ENCODE measurements at regions not wholly inside any gene's neighbourhood (a gene's known extent, or its start where the extent isn't known, plus 50 kb on each side); places are given as distances from the start of the nearest gene placed in this dataset.

- intact Hi-C loops (cut with micrococcal nuclease; ENCODE audit: unreplicated experiment): no loop called here
- H3K79me2 ChIP-seq (ENCODE audit: low read depth): no peaks in the 10 kb centered on the region
Observed at GRCh38 chr10:44132361-44133289, 252.3 kb downstream of the CXCL12 start.

DNA sequence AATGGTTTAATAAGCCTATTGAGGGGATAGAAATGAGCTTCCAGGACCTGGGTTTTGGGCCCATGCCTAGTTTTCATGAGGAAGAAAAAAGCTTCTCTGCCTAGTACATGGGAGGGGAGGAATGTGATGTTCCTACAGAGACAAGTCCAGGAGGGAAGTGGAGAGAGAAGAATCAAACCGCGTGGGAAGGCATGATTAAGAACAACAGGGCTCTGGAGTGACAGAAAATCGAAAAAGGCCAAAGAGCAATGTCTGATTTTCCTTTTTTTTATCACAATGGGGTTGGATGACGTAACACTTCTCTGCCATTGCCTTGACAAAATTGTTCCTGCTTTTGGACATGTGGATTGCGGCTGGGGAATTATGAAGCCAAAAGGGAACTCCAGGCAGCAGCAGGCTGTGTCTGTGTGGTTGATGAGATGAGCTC is 258.6 kb downstream of the CXCL12 start:
- H3K4me1 ChIP-seq (replicated peaks; ENCODE audit: insufficient read depth): no peaks in the 10 kb centered on the region
- no peak for TF ChIP-seq EZH2 (IDR thresholded peaks at IDR 0.05; ENCODE audit: low read depth)
- TF ChIP-seq, protein P1, sequence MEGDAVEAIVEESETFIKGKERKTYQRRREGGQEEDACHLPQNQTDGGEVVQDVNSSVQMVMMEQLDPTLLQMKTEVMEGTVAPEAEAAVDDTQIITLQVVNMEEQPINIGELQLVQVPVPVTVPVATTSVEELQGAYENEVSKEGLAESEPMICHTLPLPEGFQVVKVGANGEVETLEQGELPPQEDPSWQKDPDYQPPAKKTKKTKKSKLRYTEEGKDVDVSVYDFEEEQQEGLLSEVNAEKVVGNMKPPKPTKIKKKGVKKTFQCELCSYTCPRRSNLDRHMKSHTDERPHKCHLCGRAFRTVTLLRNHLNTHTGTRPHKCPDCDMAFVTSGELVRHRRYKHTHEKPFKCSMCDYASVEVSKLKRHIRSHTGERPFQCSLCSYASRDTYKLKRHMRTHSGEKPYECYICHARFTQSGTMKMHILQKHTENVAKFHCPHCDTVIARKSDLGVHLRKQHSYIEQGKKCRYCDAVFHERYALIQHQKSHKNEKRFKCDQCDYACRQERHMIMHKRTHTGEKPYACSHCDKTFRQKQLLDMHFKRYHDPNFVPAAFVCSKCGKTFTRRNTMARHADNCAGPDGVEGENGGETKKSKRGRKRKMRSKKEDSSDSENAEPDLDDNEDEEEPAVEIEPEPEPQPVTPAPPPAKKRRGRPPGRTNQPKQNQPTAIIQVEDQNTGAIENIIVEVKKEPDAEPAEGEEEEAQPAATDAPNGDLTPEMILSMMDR (conservative IDR thresholded peaks at IDR 0.05): no peak
- BruUV-seq (replicated peaks): no TSS peak
- ChIA-PET CTCF (no interaction called here), POLR2A (ENCODE audit: unreplicated experiment) (no interaction called here)
- H3K79me2 ChIP-seq (ENCODE audit: low read depth): no peaks in the 10 kb centered on the region
- H3K4me3 ChIP-seq: no peak overlapping the region
- H3K4me2 ChIP-seq: no peak overlapping the region
- H3K9me3 ChIP-seq (ENCODE audit: insufficient read depth, low read depth): no peaks in the 10 kb centered on the region
- H3K27me3 ChIP-seq (ENCODE audit: insufficient read depth, low read depth): no peaks in the 10 kb centered on the region
- H3F3A ChIP-seq (ENCODE audit: insufficient read depth, low read depth): no peaks in the 10 kb centered on the region
- intact Hi-C loops (cut with micrococcal nuclease; ENCODE audit: unreplicated experiment): no loop called here
- H3K9me2 ChIP-seq (ENCODE audit: insufficient read depth): no peaks in the 10 kb centered on the region
- no peak overlapping the region for H3K27ac ChIP-seq
- DNase-seq: no peak
- no peaks in the 10 kb centered on the region for H3K36me3 ChIP-seq (ENCODE audit: low read depth)
- no peaks in the 10 kb centered on the region for H4K20me1 ChIP-seq (ENCODE audit: insufficient read depth)
- no peak overlapping the region for H2AFZ ChIP-seq

More at GRCh38 chr10:44132361-44133289, 252.3 kb downstream of the CXCL12 start:
- Histone ChIP-seq H3F3A (ENCODE audit: insufficient read depth, low read depth) (no peaks in the 10 kb centered on the region), H3K27me3 (ENCODE audit: insufficient read depth, low read depth) (no peaks in the 10 kb centered on the region), H3K4me2 (no peak overlapping the region), H3K4me3 (no peak overlapping the region), H3K9me2 (ENCODE audit: insufficient read depth) (no peaks in the 10 kb centered on the region), H3K27ac (no peak overlapping the region), H3K36me3 (ENCODE audit: low read depth) (no peaks in the 10 kb centered on the region), H3K9me3 (ENCODE audit: insufficient read depth, low read depth) (no peaks in the 10 kb centered on the region), H3K4me1 (replicated peaks; ENCODE audit: insufficient read depth) (no peaks in the 10 kb centered on the region), H4K20me1 (ENCODE audit: insufficient read depth) (no peaks in the 10 kb centered on the region), H2AFZ (no peak overlapping the region)
- TF ChIP-seq, protein P1 (conservative IDR thresholded peaks at IDR 0.05): no peak
- no peak for TF ChIP-seq EZH2 (IDR thresholded peaks at IDR 0.05; ENCODE audit: low read depth)
- ChIA-PET POLR2A (ENCODE audit: unreplicated experiment) (no interaction called here), CTCF (no interaction called here)
- DNase-seq: no peak
- BruUV-seq (replicated peaks): no TSS peak

- ChIA-PET POLR2A (ENCODE audit: unreplicated experiment) (no interaction called here), CTCF (no interaction called here)
- H3K4me3 ChIP-seq: no peak overlapping the region
- no TSS peak for BruUV-seq (replicated peaks)
- no peaks in the 10 kb centered on the region for H3F3A ChIP-seq (ENCODE audit: insufficient read depth, low read depth)
- H3K4me2 ChIP-seq: no peak overlapping the region
- H3K9me2 ChIP-seq (ENCODE audit: insufficient read depth): no peaks in the 10 kb centered on the region
- no peaks in the 10 kb centered on the region for H3K4me1 ChIP-seq (replicated peaks; ENCODE audit: insufficient read depth)
- H3K9me3 ChIP-seq (ENCODE audit: insufficient read depth, low read depth): no peaks in the 10 kb centered on the region
- H3K27me3 ChIP-seq (ENCODE audit: insufficient read depth, low read depth): no peaks in the 10 kb centered on the region
- no peak overlapping the region for H3K27ac ChIP-seq
- H2AFZ ChIP-seq: no peak overlapping the region
- no peaks in the 10 kb centered on the region for H3K36me3 ChIP-seq (ENCODE audit: low read depth)
- TF ChIP-seq EZH2 (IDR thresholded peaks at IDR 0.05; ENCODE audit: low read depth): no peak
- TF ChIP-seq, protein P1 (conservative IDR thresholded peaks at IDR 0.05): no peak
- no peaks in the 10 kb centered on the region for H3K79me2 ChIP-seq (ENCODE audit: low read depth)
- intact Hi-C loops (cut with micrococcal nuclease; ENCODE audit: unreplicated experiment): no loop called here
- H4K20me1 ChIP-seq (ENCODE audit: insufficient read depth): no peaks in the 10 kb centered on the region
- DNase-seq: no peak
Observed at GRCh38 chr10:44125879-44126278, 259.0 kb downstream of the CXCL12 start.

Measured in PC-9 (cell line).